ENCODE measurements at regions not wholly inside any gene's neighbourhood (a gene's known extent, or its start where the extent isn't known, plus 50 kb on each side); places are given as distances from the start of the nearest gene placed in this dataset.
"Not testable (repeated sequence)": the region's sequence is repeated elsewhere in the genome, so short reads cannot be mapped to it uniquely, and the experiment has no call there.

GRCh38 chr4:148632476-148632875 is 190.3 kb upstream of the NR3C2 start:
- ATAC-seq, result no peak
- Histone ChIP-seq H3K36me3 (no peaks in the 10 kb centered on the region), H3K27me3 (no peaks in the 10 kb centered on the region), H3K4me3 (no peak overlapping the region), H3K9me3 (peaks cover 0 to 20% of the 10 kb centered on the region in 2 donors), H3K27ac (no peak overlapping the region), H3K4me1 (no peaks in the 10 kb centered on the region)
- DNase-seq, result no peak
- no peak for TF ChIP-seq CTCF (IDR thresholded peaks at IDR 0.05)
- intact Hi-C loops (cut with DNase I), result no loop called here

- intact Hi-C loops (cut with DNase I), result no loop called here
- no peak overlapping the region for H3K4me3 ChIP-seq
- no peaks in the 10 kb centered on the region for H3K36me3 ChIP-seq
- H3K27me3 ChIP-seq, result no peaks in the 10 kb centered on the region
- TF ChIP-seq CTCF (IDR thresholded peaks at IDR 0.05), result no peak
- no peaks in the 10 kb centered on the region for H3K4me1 ChIP-seq
- ATAC-seq (no peak), DNase-seq (no peak)
- H3K27ac ChIP-seq, result no peak overlapping the region
- peaks cover 0 to 4% of the 10 kb centered on the region in 2 donors for H3K9me3 ChIP-seq
Observed at GRCh38 chr4:148630051-148630450, 187.8 kb upstream of the NR3C2 start.

- H3K36me3 ChIP-seq, result no peaks in the 10 kb centered on the region
- H3K4me3 ChIP-seq, result no peak overlapping the region
- H3K27ac ChIP-seq, result no peak overlapping the region
- no peaks in the 10 kb centered on the region for H3K27me3 ChIP-seq
- ATAC-seq, result no peak
- intact Hi-C loops (cut with DNase I), result no loop called here
- H3K4me1 ChIP-seq, result no peaks in the 10 kb centered on the region
- peaks cover 0 to 24% of the 10 kb centered on the region in 2 donors for H3K9me3 ChIP-seq
- TF ChIP-seq CTCF (IDR thresholded peaks at IDR 0.05), result no peak
- DNase-seq, result no peak
Observed at GRCh38 chr4:148618856-148619255, 176.6 kb upstream of the NR3C2 start.

- intact Hi-C loops (cut with DNase I), result no loop called here
- Histone ChIP-seq H3K4me1 (no peaks in the 10 kb centered on the region), H3K27me3 (no peaks in the 10 kb centered on the region), H3K9me3 (no peaks in the 10 kb centered on the region), H3K4me3 (no peak overlapping the region), H3K36me3 (no peaks in the 10 kb centered on the region), H3K27ac (no peak overlapping the region)
- no peak for DNase-seq
- no peak for TF ChIP-seq CTCF (IDR thresholded peaks at IDR 0.05)
- ATAC-seq, result no peak
Observed at GRCh38 chr4:148608968-148609367, 166.8 kb upstream of the NR3C2 start.

GRCh38 chr4:148598418-148599207 is 156.4 kb upstream of the NR3C2 start:
- peaks cover 0 to 27% of the 10 kb centered on the region in 2 donors for H3K9me3 ChIP-seq
- intact Hi-C loops (cut with DNase I); H3K4me1 ChIP-seq; H3K36me3 ChIP-seq; H3K4me3 ChIP-seq; H3K27me3 ChIP-seq; H3K27ac ChIP-seq; ATAC-seq: not testable (repeated sequence)
- DNase-seq, result peak in 1 of 4 donors; percentile 33

- Histone ChIP-seq H3K27ac (no peak overlapping the region), H3K27me3 (no peaks in the 10 kb centered on the region), H3K4me3 (no peak overlapping the region), H3K36me3 (no peaks in the 10 kb centered on the region), H3K9me3 (peaks cover 0 to 34% of the 10 kb centered on the region in 2 donors), H3K4me1 (no peaks in the 10 kb centered on the region)
- intact Hi-C loops (cut with DNase I), result no loop called here
- no peak for ATAC-seq
- no peak for TF ChIP-seq CTCF (IDR thresholded peaks at IDR 0.05)
- no peak for DNase-seq
Observed at GRCh38 chr4:148589182-148589581, 147.0 kb upstream of the NR3C2 start.
